ENCODE measurements at regions not wholly inside any gene's neighbourhood (a gene's known extent, or its start where the extent isn't known, plus 50 kb on each side); places are given as distances from the start of the nearest gene placed in this dataset.
"Not testable (repeated sequence)": the region's sequence is repeated elsewhere in the genome, so short reads cannot be mapped to it uniquely, and the experiment has no call there.

DNA sequence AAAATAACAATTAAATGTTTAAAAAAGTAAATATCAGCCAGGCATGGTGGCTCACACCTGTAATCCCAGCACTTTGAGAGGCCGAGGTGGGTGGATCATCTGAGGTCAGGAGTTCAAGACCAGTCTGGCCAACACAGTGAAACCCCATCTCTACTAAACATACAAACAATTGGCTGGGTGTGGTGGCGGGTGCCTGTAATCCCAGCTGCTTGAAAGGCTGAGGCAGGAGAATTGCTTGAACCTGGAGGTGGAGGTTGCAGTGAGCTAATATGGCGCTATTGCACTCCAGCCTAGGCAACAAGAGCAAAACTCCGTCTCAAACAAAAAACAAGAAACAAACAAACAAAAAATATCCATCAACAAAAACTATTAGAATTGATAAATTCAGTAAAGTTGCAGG lies 77.5 kb downstream of the SNX5 start:
- not testable (repeated sequence) for DNase-seq (ENCODE audit: low read depth in 3 of 3)

- no peak for DNase-seq (ENCODE audit: low read depth in 3 of 3)
Observed at GRCh38 chr20:17890330-17890729, 78.3 kb downstream of the SNX5 start.

- DNase-seq (ENCODE audit: low read depth in 3 of 3) = no peak
Observed at GRCh38 chr20:17889226-17889625, 79.4 kb downstream of the SNX5 start.

DNA sequence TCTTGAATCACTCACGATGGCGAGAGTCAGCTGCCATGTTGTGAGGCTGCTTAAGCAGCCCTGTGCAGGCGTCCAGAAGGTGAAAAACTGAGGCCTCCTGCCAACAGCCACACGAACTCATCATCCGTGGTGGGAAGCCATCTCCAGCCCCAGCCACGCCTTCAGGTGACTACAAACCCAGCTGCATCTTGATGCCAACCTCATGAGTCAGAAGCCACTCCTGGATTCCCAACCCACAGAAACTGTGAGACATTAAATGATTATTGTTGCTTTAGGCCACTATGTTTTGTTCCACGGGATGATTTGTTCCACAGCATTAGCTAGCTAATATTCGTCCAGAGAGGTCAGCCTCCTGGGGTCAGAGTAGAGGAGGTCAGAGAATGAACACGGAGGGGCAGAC lies 80.5 kb downstream of the SNX5 start:
- no peak for DNase-seq (ENCODE audit: low read depth in 3 of 3)

- DNase-seq (ENCODE audit: low read depth in 3 of 3) = no peak
Observed at GRCh38 chr20:17887331-17888030, 81.1 kb downstream of the SNX5 start.

DNA sequence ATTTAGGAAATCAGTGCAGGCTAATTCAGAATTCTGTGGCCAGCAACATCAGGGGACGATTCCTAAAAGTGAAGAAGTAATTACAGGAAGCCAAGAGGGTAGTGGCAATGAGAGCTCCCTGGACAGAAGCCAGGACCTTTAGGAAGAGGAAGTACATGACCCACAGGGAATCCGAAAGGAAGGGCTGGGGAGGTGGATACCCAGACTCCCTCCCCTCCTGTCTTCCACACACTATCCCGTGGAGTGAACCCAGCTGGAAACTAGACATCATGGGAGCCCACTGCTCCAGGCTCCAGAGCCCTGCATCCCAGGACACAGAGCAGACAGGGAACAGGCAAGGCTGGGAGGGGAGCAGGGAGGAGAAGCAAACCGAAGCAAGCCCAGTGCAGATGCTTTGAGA lies 83.0 kb downstream of the SNX5 start:
- no peak for DNase-seq (ENCODE audit: low read depth in 3 of 3)

GRCh38 chr20:17885076-17885475 lies 83.5 kb downstream of the SNX5 start:
- no peak for DNase-seq (ENCODE audit: low read depth in 3 of 3)

GRCh38 chr20:17884307-17885003 lies 84.1 kb downstream of the SNX5 start:
- no peak for DNase-seq (ENCODE audit: low read depth in 3 of 3)

- no peak for DNase-seq (ENCODE audit: low read depth in 3 of 3)
Observed at GRCh38 chr20:17883592-17884306, 84.8 kb downstream of the SNX5 start.

DNA sequence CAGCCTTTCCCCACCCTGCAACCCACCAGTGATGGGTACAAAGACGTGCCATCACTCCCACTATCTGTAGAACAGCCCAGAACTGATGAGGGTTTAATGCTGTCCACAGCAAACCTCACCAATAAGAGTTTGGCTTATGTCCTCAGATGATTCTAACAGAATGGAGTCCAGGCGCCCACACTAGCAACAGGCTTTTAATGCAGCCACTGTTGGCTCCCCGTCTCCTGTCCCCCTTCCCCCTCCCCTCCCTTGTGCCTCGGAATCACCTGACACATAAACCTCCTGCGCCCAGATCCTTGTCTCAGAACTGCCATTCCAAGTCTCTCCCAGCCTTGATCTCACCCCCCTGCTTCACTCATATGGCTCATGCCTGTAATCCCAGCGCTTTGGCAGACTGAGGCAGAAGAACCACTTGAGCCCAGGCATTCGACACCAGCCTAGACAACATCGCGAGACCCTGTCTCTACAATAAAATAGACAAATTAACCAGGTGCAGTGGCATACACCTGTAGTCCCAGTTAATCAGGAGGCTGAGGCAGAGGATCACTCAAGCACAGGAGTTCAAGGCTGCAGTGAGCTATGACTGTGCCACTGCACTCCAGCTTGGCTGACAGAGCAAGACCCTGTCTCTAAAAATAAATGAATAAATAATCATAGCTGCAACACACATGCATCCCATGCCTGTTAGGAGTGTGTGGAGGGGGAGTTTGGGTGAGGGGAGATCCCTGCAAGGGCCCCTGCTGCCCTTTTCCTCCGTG lies 85.6 kb downstream of the SNX5 start:
- DNase-seq (ENCODE audit: low read depth in 3 of 3) = no peak

DNA sequence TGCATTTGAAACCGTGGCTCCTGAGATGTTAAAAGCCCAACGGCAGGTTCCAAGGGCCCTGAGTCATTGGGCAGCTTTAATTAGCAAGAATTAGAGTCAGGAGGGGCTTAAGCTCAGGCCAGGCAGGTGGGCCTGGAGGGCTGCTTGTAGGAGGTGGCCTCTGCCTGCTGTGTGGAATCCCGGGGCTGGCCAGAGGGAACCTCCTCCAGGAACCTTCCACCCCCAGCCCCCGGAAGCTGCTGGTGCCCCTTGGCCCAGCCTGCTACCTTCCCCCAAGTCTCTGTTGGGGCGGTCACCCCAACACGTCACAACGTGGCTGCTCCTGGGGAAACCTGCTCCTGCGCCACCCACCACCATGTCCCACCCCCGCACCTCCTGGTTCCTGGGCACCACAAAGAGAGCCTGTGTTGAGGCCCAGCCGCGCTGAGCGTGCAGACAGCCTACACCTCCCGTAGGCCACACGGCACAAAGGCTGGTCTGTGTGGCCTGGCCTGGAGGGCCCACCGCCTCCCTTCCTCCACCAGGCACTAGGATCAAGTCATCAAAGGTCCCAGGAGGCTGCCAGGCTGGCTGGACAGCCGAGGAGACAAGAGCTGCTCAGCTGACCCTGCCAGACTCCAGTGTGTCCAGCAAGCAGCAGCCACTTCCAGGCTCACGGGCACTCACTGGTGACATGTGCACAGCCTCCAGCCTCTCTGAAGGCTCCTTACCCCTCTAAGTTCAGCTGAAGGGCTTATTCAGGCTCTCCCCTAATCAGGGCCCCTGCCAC lies 86.3 kb downstream of the SNX5 start:
- no peak for DNase-seq (ENCODE audit: low read depth in 3 of 3)

GRCh38 chr20:17881741-17882064 lies 86.9 kb downstream of the SNX5 start:
- no peak for DNase-seq (ENCODE audit: low read depth in 3 of 3)

DNA sequence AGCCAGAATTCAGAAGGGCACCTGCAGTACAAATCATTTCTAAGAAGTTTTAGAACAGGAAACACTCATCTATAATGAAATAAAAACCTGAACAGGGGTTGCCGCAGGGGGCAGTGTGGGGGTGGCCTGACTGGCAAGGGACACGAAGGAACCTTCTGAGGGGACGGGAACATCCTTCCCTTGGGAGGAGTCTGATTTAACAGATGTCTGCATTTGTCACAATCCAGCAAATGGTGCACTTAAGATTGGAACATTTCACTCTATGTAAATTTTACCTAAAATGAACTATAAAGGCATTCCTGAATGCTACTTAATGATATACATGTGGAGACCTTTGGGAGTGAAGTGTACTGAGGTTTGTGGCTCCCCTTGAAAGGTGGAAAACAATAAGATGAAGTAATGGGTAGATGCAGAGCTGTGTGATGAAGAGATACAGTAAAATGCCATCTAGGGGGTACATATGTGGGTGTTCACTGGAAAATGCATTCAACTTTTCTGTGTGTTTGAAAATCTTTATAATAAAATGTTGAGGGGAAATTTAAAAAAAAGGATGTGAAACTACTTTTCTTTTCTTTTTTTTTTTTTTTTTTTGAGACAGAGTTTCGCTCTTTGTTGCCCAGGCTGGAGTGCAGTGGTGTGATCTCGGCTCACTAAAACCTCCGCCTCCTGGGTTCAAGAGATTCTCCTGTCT lies 89.5 kb downstream of the SNX5 start:
- DNase-seq (ENCODE audit: low read depth in 3 of 3) = no peak

DNA sequence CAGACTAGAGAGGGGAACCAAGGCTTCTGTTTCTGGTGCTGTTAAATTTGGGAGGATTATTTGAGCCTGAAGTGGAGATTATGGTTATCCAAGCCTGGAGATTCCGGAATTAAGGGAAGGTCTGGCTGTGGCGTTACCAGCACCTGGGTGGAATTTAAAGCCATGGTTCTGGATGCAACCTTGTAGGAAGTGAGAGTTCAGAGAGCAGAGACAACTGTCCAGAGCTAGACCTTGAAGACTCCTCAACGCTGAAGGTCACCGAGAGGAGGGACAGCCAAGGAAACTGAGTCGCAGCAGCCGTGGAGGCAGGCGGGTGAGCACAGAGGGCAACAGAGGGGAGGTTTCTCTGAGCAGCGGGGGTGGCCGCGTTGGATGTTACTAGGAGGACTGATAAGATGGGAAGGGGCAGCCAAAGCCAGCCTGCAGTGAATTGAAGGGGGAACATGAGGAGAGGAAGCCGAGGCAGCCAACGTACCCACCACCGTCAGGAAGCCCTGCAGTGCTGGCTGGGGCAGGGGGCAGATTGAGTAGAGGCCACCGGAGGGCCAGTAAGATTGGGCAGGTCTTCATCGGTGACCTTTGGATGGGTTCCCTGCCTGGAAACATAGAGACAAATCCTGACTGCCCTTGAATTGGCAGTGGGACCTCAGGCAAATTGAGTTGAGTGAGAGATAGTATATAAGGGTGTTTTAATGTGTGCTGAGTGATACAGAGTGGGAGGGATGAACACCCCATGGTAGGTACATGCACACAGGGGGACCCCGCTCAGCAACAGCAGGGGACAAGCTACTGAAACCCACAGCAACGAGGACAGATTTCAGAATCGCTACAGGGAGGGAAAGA lies 90.3 kb downstream of the SNX5 start:
- DNase-seq (ENCODE audit: low read depth in 3 of 3) = no peak

- no peak for DNase-seq (ENCODE audit: low read depth in 3 of 3)
Observed at GRCh38 chr20:17875981-17876385, 92.6 kb downstream of the SNX5 start.

DNA sequence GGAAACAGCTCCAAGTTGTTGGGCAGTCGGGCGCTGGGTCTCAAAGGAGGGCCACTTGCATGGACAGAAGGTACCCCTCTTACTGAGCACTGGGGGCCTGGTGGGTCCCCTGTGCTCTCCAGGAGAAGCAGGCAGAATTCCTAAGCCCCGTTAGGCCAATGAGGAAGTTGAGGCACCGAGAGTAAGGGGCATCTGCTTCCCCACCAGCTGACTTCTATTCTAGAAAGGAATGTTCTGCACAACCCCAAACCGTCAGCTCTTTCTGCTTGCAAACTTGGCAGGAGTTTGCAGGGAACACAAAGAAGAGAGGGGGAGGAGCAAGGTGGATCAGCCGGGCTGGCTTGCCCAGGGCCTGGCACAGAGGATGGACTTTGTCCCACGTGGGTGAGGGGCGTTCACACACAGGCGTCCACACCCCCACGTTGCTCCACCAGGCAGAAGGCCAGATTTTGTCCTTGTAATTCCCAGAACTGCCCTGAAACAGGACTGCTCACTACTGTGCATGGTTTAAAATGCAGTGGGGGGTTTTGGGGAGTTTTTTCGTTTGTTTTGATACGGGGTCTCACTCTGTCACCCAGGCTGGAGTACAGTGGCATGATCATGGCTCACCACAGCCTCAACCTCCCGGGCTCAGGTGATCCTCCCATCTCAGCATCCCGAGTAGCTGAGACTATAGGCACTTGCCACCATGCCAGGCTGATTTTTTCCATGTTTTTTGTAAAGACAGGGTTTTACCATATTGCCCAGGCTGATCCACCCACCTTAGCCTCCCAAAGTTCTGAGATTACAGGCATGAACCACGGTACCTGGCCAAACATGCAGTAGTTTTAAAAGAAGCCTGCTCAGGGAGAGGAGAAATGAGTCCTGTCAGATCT lies 93.3 kb downstream of the SNX5 start:
- DNase-seq (ENCODE audit: low read depth in 3 of 3) = no peak

GRCh38 chr20:17874271-17875105 lies 94.1 kb downstream of the SNX5 start:
- DNase-seq (ENCODE audit: low read depth in 3 of 3) = no peak

All from stimulated activated CD4-positive, alpha-beta T cell treated with anti-CD3 and anti-CD28 coated beads, TNF-alpha, amount 100 ng/mL, for 48 hours (primary cell).